GM19239 (cell line): ENCODE measurements at regions not wholly inside any gene's neighbourhood (a gene's known extent, or its start where the extent isn't known, plus 50 kb on each side); places are given as distances from the start of the nearest gene placed in this dataset.

ENCODE experiments used
- DNase-seq: peaks from one replicate; pipeline ENCODE4 v3.0.0; 2011; ENCODE audit warnings: low spot score; ENCODE audit not compliant: insufficient read length
- FAIRE-seq: peaks from 2 replicates; lab custom pipeline; 2011; peaks lifted over from hg19 to GRCh38; lab: Jason Lieb, UNC

- no peak for DNase-seq
- no peak for FAIRE-seq
Observed at GRCh38 chr7:130939321-130940095, 205.5 kb upstream of the KLF14 start.

- FAIRE-seq (no peak), DNase-seq (no peak)
Observed at GRCh38 chr7:130940326-130940725, 206.3 kb upstream of the KLF14 start.

- DNase-seq = no peak
- no peak for FAIRE-seq
Observed at GRCh38 chr7:130940907-130941306, 206.9 kb upstream of the KLF14 start.

GRCh38 chr7:130941322-130942210, 207.6 kb upstream of the KLF14 start:
- FAIRE-seq (peak; percentile 8), DNase-seq (no peak)

- no peak for FAIRE-seq
- DNase-seq = no peak
Observed at GRCh38 chr7:130942211-130942964, 208.4 kb upstream of the KLF14 start.

GRCh38 chr7:130943336-130943901, 209.4 kb upstream of the KLF14 start:
- no peak for DNase-seq

GRCh38 chr7:130943981-130944380, 210.0 kb upstream of the KLF14 start:
- FAIRE-seq (no peak), DNase-seq (no peak)

More at GRCh38 chr7:130943336-130943901, 209.4 kb upstream of the KLF14 start:
- FAIRE-seq = peak; percentile 85

- peak; percentile 71 for FAIRE-seq
Observed at GRCh38 chr7:130944997-130945396, 211.0 kb upstream of the KLF14 start.

GRCh38 chr7:130945411-130945811, 211.4 kb upstream of the KLF14 start:
- FAIRE-seq (no peak), DNase-seq (no peak)

More at GRCh38 chr7:130944997-130945396, 211.0 kb upstream of the KLF14 start:
- no peak for DNase-seq

GRCh38 chr7:130946114-130946513, 212.1 kb upstream of the KLF14 start:
- peak; percentile 53 for FAIRE-seq

GRCh38 chr7:130947792-130948580, 214.0 kb upstream of the KLF14 start:
- FAIRE-seq = peak; percentile 82
- DNase-seq = no peak

More at GRCh38 chr7:130946114-130946513, 212.1 kb upstream of the KLF14 start:
- no peak for DNase-seq

- no peak for DNase-seq
- no peak for FAIRE-seq
Observed at GRCh38 chr7:130948822-130949221, 214.8 kb upstream of the KLF14 start.

- no peak for FAIRE-seq
Observed at GRCh38 chr7:130949550-130949949, 215.5 kb upstream of the KLF14 start.

GRCh38 chr7:130950054-130950453, 216.0 kb upstream of the KLF14 start:
- DNase-seq (no peak), FAIRE-seq (no peak)

More at GRCh38 chr7:130949550-130949949, 215.5 kb upstream of the KLF14 start:
- DNase-seq = no peak

- FAIRE-seq = no peak
- DNase-seq = no peak
Observed at GRCh38 chr7:130950741-130951140, 216.7 kb upstream of the KLF14 start.

- FAIRE-seq = no peak
Observed at GRCh38 chr7:130951303-130951975, 217.4 kb upstream of the KLF14 start.

GRCh38 chr7:130951976-130952876, 218.2 kb upstream of the KLF14 start:
- FAIRE-seq = no peak
- DNase-seq = no peak

More at GRCh38 chr7:130951303-130951975, 217.4 kb upstream of the KLF14 start:
- DNase-seq = no peak

GRCh38 chr7:130953196-130953595, 219.2 kb upstream of the KLF14 start:
- FAIRE-seq = no peak
- DNase-seq = no peak
